ENCODE measurements at regions not wholly inside any gene's neighbourhood (a gene's known extent, or its start where the extent isn't known, plus 50 kb on each side); places are given as distances from the start of the nearest gene placed in this dataset.

DNA sequence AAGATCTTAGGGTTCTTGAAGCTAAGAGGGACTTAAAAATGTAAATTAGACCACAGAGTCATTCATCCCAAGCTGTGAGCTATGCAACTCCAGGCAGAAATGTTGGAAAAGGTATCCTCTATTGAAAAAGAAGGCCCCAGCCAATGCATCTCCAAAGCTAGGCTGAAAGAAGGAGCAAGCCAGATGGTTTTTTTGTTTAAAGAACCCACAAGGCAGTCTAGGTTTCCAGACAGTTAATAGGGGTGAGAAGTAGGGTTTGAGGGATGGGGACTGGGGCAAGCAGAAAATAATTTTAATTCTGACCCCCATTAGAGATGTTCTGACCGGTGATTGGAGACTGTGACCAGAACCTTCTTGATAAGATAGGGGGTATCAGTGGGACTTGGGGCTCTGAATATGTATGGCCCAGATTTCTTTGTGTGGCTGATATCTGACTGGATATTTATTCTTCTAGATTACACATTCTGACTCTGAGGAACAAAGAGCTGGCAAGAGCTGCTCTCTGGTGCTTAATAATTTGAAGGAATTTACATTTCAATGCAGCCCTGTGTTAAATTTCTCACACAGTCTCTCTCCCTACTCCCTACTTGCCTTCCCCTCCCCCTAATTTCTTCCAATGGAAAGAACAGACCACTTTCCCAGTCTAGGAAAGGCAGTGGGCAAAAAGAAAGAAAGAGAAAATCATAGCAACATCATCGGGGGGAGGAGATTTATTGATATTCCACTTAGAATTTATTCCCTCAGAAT, 104.9 kb downstream of the NUF2 start:
- BruUV-seq (replicated peaks), result no TSS peak
- H3K4me1 ChIP-seq (ENCODE audit: control insufficient read depth in 1 of 2, insufficient read depth in 2 of 2, low read length in 2 of 2), result no peaks in the 10 kb centered on the region
- H3K79me2 ChIP-seq (ENCODE audit: insufficient read depth, low read length), result no peaks in the 10 kb centered on the region
- ChIA-PET RAD21 (ENCODE audit: low non-redundant PET in 1 of 2, low total read pairs in 2 of 2, uncharacterized antibody in 2 of 2, unreplicated experiment in 2 of 2) (no interaction called here), POLR2A (no interaction called here), CTCF (no interaction called here)
- H3K27ac ChIP-seq (ENCODE audit: low read depth, low read length), result no peak overlapping the region
- intact Hi-C loops (cut with micrococcal nuclease), result no loop called here
- no peak overlapping the region for H3K4me2 ChIP-seq (ENCODE audit: low read length)
- ATAC-seq, result no peak
- no peak for DNase-seq (ENCODE audit: low read depth, low spot score)
- no peak overlapping the region for H3K4me3 ChIP-seq (replicated peaks in 1 of 2; ENCODE audit: low read depth in 1 of 2, low read length in 2 of 2)
- no peak overlapping the region for H2AFZ ChIP-seq (ENCODE audit: low read depth, low read length, poor library complexity, severe bottlenecking)
- H4K20me1 ChIP-seq (ENCODE audit: insufficient read depth), result no peaks in the 10 kb centered on the region
- H3K27me3 ChIP-seq (ENCODE audit: insufficient read depth, low read length), result no peaks in the 10 kb centered on the region
- H3K9me3 ChIP-seq (ENCODE audit: control insufficient read depth in 1 of 2, insufficient read depth in 1 of 2, low read depth in 1 of 2, low read length in 2 of 2), result no peaks in the 10 kb centered on the region
- no peak overlapping the region for H3K9ac ChIP-seq (ENCODE audit: low read length)
- H3K9me2 ChIP-seq (ENCODE audit: insufficient read depth), result no peaks in the 10 kb centered on the region
- no peaks in the 10 kb centered on the region for H3K36me3 ChIP-seq (ENCODE audit: control insufficient read depth in 1 of 2, insufficient read depth in 2 of 2, low read length in 2 of 2)
- TF ChIP-seq, protein P1, sequence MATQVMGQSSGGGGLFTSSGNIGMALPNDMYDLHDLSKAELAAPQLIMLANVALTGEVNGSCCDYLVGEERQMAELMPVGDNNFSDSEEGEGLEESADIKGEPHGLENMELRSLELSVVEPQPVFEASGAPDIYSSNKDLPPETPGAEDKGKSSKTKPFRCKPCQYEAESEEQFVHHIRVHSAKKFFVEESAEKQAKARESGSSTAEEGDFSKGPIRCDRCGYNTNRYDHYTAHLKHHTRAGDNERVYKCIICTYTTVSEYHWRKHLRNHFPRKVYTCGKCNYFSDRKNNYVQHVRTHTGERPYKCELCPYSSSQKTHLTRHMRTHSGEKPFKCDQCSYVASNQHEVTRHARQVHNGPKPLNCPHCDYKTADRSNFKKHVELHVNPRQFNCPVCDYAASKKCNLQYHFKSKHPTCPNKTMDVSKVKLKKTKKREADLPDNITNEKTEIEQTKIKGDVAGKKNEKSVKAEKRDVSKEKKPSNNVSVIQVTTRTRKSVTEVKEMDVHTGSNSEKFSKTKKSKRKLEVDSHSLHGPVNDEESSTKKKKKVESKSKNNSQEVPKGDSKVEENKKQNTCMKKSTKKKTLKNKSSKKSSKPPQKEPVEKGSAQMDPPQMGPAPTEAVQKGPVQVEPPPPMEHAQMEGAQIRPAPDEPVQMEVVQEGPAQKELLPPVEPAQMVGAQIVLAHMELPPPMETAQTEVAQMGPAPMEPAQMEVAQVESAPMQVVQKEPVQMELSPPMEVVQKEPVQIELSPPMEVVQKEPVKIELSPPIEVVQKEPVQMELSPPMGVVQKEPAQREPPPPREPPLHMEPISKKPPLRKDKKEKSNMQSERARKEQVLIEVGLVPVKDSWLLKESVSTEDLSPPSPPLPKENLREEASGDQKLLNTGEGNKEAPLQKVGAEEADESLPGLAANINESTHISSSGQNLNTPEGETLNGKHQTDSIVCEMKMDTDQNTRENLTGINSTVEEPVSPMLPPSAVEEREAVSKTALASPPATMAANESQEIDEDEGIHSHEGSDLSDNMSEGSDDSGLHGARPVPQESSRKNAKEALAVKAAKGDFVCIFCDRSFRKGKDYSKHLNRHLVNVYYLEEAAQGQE (IDR thresholded peaks at IDR 0.05; ENCODE audit: low read depth), result no peak
- no peak for TF ChIP-seq CBX3 (IDR thresholded peaks at IDR 0.05; ENCODE audit: low read depth)
- TF ChIP-seq POLR2AphosphoS5 (IDR thresholded peaks at IDR 0.05; ENCODE audit: low read depth, low read length), result no peak

DNA sequence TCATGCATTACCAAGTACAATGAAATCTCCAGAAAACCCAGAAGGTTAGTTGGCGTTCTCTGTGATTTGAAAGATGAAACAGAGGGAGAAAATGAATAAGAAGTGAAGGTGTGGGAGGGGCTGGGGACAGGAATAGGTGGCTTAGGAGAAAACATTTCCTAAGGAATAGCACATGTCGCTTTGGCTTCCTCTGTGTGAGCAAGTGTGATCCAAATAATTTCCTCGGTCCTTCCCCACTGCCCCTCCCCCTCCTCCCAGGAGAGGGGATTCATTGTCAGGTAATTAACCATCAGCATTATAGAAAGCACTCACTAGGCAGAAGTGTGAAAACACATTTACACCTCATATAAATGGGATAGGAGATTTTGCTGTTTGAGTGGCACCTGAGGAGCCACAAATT, 105.5 kb downstream of the NUF2 start:
- ChIA-PET POLR2A (no interaction called here), RAD21 (ENCODE audit: low non-redundant PET in 1 of 2, low total read pairs in 2 of 2, uncharacterized antibody in 2 of 2, unreplicated experiment in 2 of 2) (no interaction called here), CTCF (no interaction called here)
- Histone ChIP-seq H3K4me3 (replicated peaks in 1 of 2; ENCODE audit: low read depth in 1 of 2, low read length in 2 of 2) (no peak overlapping the region), H4K20me1 (ENCODE audit: insufficient read depth) (no peaks in the 10 kb centered on the region), H3K9ac (ENCODE audit: low read length) (no peak overlapping the region), H3K79me2 (ENCODE audit: insufficient read depth, low read length) (no peaks in the 10 kb centered on the region), H3K9me2 (ENCODE audit: insufficient read depth) (no peaks in the 10 kb centered on the region), H3K36me3 (ENCODE audit: control insufficient read depth in 1 of 2, insufficient read depth in 2 of 2, low read length in 2 of 2) (no peaks in the 10 kb centered on the region), H3K9me3 (ENCODE audit: control insufficient read depth in 1 of 2, insufficient read depth in 1 of 2, low read depth in 1 of 2, low read length in 2 of 2) (no peaks in the 10 kb centered on the region), H3K4me2 (ENCODE audit: low read length) (no peak overlapping the region), H3K4me1 (ENCODE audit: control insufficient read depth in 1 of 2, insufficient read depth in 2 of 2, low read length in 2 of 2) (no peaks in the 10 kb centered on the region), H3K27ac (ENCODE audit: low read depth, low read length) (no peak overlapping the region), H2AFZ (ENCODE audit: low read depth, low read length, poor library complexity, severe bottlenecking) (no peak overlapping the region), H3K27me3 (ENCODE audit: insufficient read depth, low read length) (no peaks in the 10 kb centered on the region)
- intact Hi-C loops (cut with micrococcal nuclease), result no loop called here
- ATAC-seq (no peak), DNase-seq (ENCODE audit: low read depth, low spot score) (no peak)
- BruUV-seq (replicated peaks), result no TSS peak
- no peak for TF ChIP-seq ELF1 (IDR thresholded peaks at IDR 0.05; ENCODE audit: borderline replicate concordance, low read depth)
- TF ChIP-seq, protein P2, sequence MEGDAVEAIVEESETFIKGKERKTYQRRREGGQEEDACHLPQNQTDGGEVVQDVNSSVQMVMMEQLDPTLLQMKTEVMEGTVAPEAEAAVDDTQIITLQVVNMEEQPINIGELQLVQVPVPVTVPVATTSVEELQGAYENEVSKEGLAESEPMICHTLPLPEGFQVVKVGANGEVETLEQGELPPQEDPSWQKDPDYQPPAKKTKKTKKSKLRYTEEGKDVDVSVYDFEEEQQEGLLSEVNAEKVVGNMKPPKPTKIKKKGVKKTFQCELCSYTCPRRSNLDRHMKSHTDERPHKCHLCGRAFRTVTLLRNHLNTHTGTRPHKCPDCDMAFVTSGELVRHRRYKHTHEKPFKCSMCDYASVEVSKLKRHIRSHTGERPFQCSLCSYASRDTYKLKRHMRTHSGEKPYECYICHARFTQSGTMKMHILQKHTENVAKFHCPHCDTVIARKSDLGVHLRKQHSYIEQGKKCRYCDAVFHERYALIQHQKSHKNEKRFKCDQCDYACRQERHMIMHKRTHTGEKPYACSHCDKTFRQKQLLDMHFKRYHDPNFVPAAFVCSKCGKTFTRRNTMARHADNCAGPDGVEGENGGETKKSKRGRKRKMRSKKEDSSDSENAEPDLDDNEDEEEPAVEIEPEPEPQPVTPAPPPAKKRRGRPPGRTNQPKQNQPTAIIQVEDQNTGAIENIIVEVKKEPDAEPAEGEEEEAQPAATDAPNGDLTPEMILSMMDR (IDR thresholded peaks at IDR 0.05 in 2 of 3, conservative IDR thresholded peaks at IDR 0.05 in 1 of 3; ENCODE audit: borderline replicate concordance in 1 of 3, insufficient read depth in 1 of 3, low read depth in 2 of 3, low read length in 2 of 3), result no peak
- no peak for TF ChIP-seq RAD21 (IDR thresholded peaks at IDR 0.05; ENCODE audit: low read depth)
- no peak for TF ChIP-seq CEBPB (IDR thresholded peaks at IDR 0.05; ENCODE audit: low read depth)
- no peak for TF ChIP-seq EGR1 (IDR thresholded peaks at IDR 0.05; ENCODE audit: low read depth)
- TF ChIP-seq FOSL1 (IDR thresholded peaks at IDR 0.05; ENCODE audit: low read depth), result no peak
- TF ChIP-seq YY1 (IDR thresholded peaks at IDR 0.05; ENCODE audit: extremely low read depth, insufficient replicate concordance, low read depth, low read length), result no peak
- TF ChIP-seq, protein P3, sequence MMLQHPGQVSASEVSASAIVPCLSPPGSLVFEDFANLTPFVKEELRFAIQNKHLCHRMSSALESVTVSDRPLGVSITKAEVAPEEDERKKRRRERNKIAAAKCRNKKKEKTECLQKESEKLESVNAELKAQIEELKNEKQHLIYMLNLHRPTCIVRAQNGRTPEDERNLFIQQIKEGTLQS (IDR thresholded peaks at IDR 0.05), result no peak

All from HCT116 (cell line).